SJSA1 (cell line): ENCODE measurements at regions not wholly inside any gene's neighbourhood (a gene's known extent, or its start where the extent isn't known, plus 50 kb on each side); places are given as distances from the start of the nearest gene placed in this dataset.
"Not testable (repeated sequence)": the region's sequence is repeated elsewhere in the genome, so short reads cannot be mapped to it uniquely, and the experiment has no call there.

ENCODE experiments used
- DNase-seq, 2 experiments: peaks; one replicate each; pipeline ENCODE4 v3.0.0-alpha.2; 2015 to 2020; ENCODE audit warnings: low spot score in 2 of 2, low read depth in 1 of 2
- H3K27ac ChIP-seq: fragments of 250-450 bp; sonication (Bioruptor Pico); 2 replicates; pipeline ENCODE4 v1.5.1; 2020; ENCODE audit warnings: mild to moderate bottlenecking, moderate library complexity
- H3K27me3 ChIP-seq: fragments of 250-450 bp; sonication (Bioruptor Pico); replicated peaks from 2 replicates; pipeline ENCODE4 v1.5.1; 2020; ENCODE audit warnings: mild to moderate bottlenecking, moderate library complexity
- H3K36me3 ChIP-seq: fragments of 250-450 bp; sonication (Bioruptor Pico); 2 replicates; pipeline ENCODE4 v1.5.1; 2020; ENCODE audit warnings: mild to moderate bottlenecking
- H3K4me1 ChIP-seq: fragments of 250-450 bp; sonication (Bioruptor Pico); replicated peaks from 2 replicates; pipeline ENCODE4 v1.6.1; 2021; ENCODE audit warnings: mild to moderate bottlenecking
- H3K4me3 ChIP-seq: fragments of 250-450 bp; sonication (Bioruptor Pico); 2 replicates; pipeline ENCODE4 v1.5.1; 2020; ENCODE audit warnings: mild to moderate bottlenecking
- H3K9me3 ChIP-seq: fragments of 250-450 bp; sonication (Bioruptor Pico); replicated peaks from 2 replicates; pipeline ENCODE4 v1.5.1; 2020; ENCODE audit warnings: mild to moderate bottlenecking

- not testable (repeated sequence) for H3K36me3 ChIP-seq, H3K27ac ChIP-seq, H3K4me1 ChIP-seq, H3K9me3 ChIP-seq, H3K27me3 ChIP-seq, DNase-seq
- H3K4me3 ChIP-seq, result peak overlapping the region; percentile 61
These were observed 63.8 kb upstream of the DDHD1 start for GRCh38 chr14:53216955-53217315.

DNA sequence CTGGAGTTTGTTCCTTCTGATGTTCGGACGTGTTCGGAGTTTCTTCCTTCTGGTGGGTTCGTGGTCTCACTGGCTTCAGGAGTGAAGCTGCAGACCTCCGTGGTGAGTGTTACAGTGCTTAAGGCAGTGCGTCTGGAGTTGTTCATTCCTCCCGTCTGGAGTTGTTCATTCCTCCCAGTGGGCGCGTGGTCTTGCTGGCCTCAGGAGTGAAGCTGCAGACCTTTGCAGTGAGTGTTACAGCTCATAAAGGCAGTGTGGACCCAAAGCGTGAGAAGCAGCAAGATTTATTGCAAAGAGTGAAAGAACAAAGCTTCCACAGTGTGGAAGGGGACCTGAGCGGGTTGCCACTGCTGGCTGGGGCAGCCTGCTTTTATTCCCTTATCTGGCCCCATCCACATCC lies 63.4 kb upstream of the DDHD1 start:
- H3K9me3 ChIP-seq, H3K27ac ChIP-seq, H3K4me3 ChIP-seq, DNase-seq, H3K36me3 ChIP-seq, H3K4me1 ChIP-seq, H3K27me3 ChIP-seq: not testable (repeated sequence)

GRCh38 chr14:53215101-53215500 lies 62.0 kb upstream of the DDHD1 start:
- no peak overlapping the region for H3K27ac ChIP-seq
- H3K27me3 ChIP-seq, result no peaks in the 10 kb centered on the region
- H3K4me1 ChIP-seq, result no peaks in the 10 kb centered on the region
- H3K4me3 ChIP-seq, result no peak overlapping the region
- H3K36me3 ChIP-seq, result no peaks in the 10 kb centered on the region
- DNase-seq, result no peak
- no peaks in the 10 kb centered on the region for H3K9me3 ChIP-seq

- H3K4me3 ChIP-seq, result no peak overlapping the region
- no peaks in the 10 kb centered on the region for H3K4me1 ChIP-seq
- H3K27me3 ChIP-seq, result no peaks in the 10 kb centered on the region
- no peaks in the 10 kb centered on the region for H3K9me3 ChIP-seq
- DNase-seq, result no peak
- H3K36me3 ChIP-seq, result no peaks in the 10 kb centered on the region
- no peak overlapping the region for H3K27ac ChIP-seq
These were observed 61.3 kb upstream of the DDHD1 start for GRCh38 chr14:53214384-53214783.

GRCh38 chr14:53213761-53214160 lies 60.6 kb upstream of the DDHD1 start:
- no peaks in the 10 kb centered on the region for H3K9me3 ChIP-seq
- no peak for DNase-seq
- H3K4me1 ChIP-seq, result no peaks in the 10 kb centered on the region
- H3K27ac ChIP-seq, result no peak overlapping the region
- no peak overlapping the region for H3K4me3 ChIP-seq
- no peaks in the 10 kb centered on the region for H3K36me3 ChIP-seq
- H3K27me3 ChIP-seq, result no peaks in the 10 kb centered on the region

DNA sequence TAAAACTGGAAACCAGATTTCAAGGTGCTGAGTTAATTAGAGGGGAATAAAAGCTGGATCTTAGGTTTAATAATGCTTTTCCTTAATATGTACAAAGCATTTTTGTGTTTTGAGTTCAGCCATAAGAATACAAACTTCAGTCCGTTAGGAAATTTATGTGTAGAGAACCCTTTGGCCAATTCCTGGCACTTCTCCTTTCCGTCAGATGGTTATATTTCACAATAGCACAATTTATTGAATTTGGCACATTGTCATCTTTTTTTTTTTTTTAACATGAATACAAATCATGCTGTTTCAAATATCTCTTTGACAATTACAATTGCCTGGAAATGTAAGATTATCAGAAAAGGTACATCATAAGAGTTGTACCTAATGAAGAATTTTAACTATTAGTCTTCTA lies 56.2 kb upstream of the DDHD1 start:
- no peak for DNase-seq
- Histone ChIP-seq H3K4me3 (no peak overlapping the region), H3K27ac (no peak overlapping the region), H3K9me3 (no peaks in the 10 kb centered on the region), H3K27me3 (no peaks in the 10 kb centered on the region), H3K4me1 (no peaks in the 10 kb centered on the region), H3K36me3 (no peaks in the 10 kb centered on the region)
